K562 (cell line): ENCODE measurements at regions not wholly inside any gene's neighbourhood (a gene's known extent, or its start where the extent isn't known, plus 50 kb on each side); places are given as distances from the start of the nearest gene placed in this dataset.
"Not testable (repeated sequence)": the region's sequence is repeated elsewhere in the genome, so short reads cannot be mapped to it uniquely, and the experiment has no call there.

Source experiments
- BCOR ChIP-seq: fragments of 450-650 bp; IDR thresholded peaks from 2 replicates; pipeline ENCODE4 v1.6.1; 2016
- HLTF ChIP-seq: fragments of 450-650 bp; IDR thresholded peaks from 2 replicates; pipeline ENCODE4 v1.6.1; 2016
- MEF2D ChIP-seq: conservative IDR thresholded peaks from 2 replicates; pipeline ENCODE4 v1.6.1; 2016; ENCODE audit warnings: low read depth, missing genetic modification characterization, missing compliant biosample characterization
- NFE2L1 ChIP-seq: fragments of 450-650 bp; IDR thresholded peaks from 2 replicates; pipeline ENCODE4 v1.6.1; 2016; ENCODE audit warnings: missing genetic modification characterization, low read depth, mild to moderate bottlenecking, missing compliant biosample characterization, moderate library complexity, borderline replicate concordance
- NR2F6 ChIP-seq: fragments of 450-650 bp; formaldehyde crosslinking; IDR thresholded peaks from 2 replicates; pipeline ENCODE4 v1.4.0; 2020; ENCODE audit warnings: mild to moderate bottlenecking
- PBX2 ChIP-seq, 2 experiments: IDR thresholded peaks in 1 of 2; conservative IDR thresholded peaks in 1 of 2; 2 replicates each; pipeline ENCODE4 v1.6.1; 2016; ENCODE audit warnings: low read depth in 2 of 2, mild to moderate bottlenecking in 1 of 2, missing compliant biosample characterization in 1 of 2, missing genetic modification characterization in 1 of 2, moderate library complexity in 1 of 2
- RHOXF2B ChIP-seq: fragments of 250-450 bp; sonication (Bioruptor Pico); conservative IDR thresholded peaks from 2 replicates; pipeline ENCODE4 v1.5.1; 2021
- ZC3H4 ChIP-seq: sonication (generic); formaldehyde crosslinking; IDR thresholded peaks from 2 replicates; pipeline ENCODE4 v1.9.0; 2021; ENCODE audit warnings: missing genetic modification reagents, borderline replicate concordance
- ZNF133 ChIP-seq: fragments of 250-450 bp; sonication (Bioruptor Pico); IDR thresholded peaks from 2 replicates; pipeline ENCODE4 v1.4.0; 2020; ENCODE audit warnings: mild to moderate bottlenecking
- ZNF347 ChIP-seq: fragments of 450-650 bp; formaldehyde crosslinking; IDR thresholded peaks from 2 replicates; pipeline ENCODE4 v1.4.0; 2020; ENCODE audit warnings: low read depth, mild to moderate bottlenecking, moderate library complexity
- ZNF408 ChIP-seq: fragments of 250-450 bp; sonication (Bioruptor Pico); IDR thresholded peaks from 2 replicates; pipeline ENCODE4 v1.4.0; 2020; ENCODE audit warnings: low read depth, mild to moderate bottlenecking, moderate library complexity
- TF ChIP-seq, protein P1 (sequence below): fragments of 250-450 bp; sonication (Bioruptor Pico); IDR thresholded peaks from 2 replicates; pipeline ENCODE4 v1.8.0; 2021; ENCODE audit warnings: moderate library complexity, mild to moderate bottlenecking, inconsistent platforms
- TF ChIP-seq, protein P2 (sequence below): fragments of 450-650 bp; conservative IDR thresholded peaks from 2 replicates; pipeline ENCODE4 v1.6.1; 2016; ENCODE audit warnings: missing genetic modification characterization, low read depth, mild to moderate bottlenecking, control low read depth, missing compliant biosample characterization
- TF ChIP-seq, protein P3 (sequence below), 3 experiments: fragments of 200-800 bp in 1 of 3; fragments of 250-450 bp in 1 of 3; fragments of 450-650 bp in 1 of 3; sonication (Bioruptor Pico) in 1 of 3; sonication (Bioruptor generic) in 1 of 3; formaldehyde crosslinking in 1 of 3; IDR thresholded peaks; 2 replicates each; pipeline versions ENCODE4 v1.6.1 to v1.8.0; 2016 to 2022; ENCODE audit warnings: mild to moderate bottlenecking in 2 of 3, missing genetic modification characterization in 2 of 3, missing compliant biosample characterization in 1 of 3, moderate library complexity in 1 of 3
- TF ChIP-seq, protein P4 (sequence below): fragments of 250-450 bp; sonication (Bioruptor Pico); IDR thresholded peaks from 2 replicates; pipeline ENCODE4 v1.8.0; 2022; ENCODE audit warnings: inconsistent platforms, mild to moderate bottlenecking, moderate library complexity, borderline replicate concordance

- TF ChIP-seq, protein P1, sequence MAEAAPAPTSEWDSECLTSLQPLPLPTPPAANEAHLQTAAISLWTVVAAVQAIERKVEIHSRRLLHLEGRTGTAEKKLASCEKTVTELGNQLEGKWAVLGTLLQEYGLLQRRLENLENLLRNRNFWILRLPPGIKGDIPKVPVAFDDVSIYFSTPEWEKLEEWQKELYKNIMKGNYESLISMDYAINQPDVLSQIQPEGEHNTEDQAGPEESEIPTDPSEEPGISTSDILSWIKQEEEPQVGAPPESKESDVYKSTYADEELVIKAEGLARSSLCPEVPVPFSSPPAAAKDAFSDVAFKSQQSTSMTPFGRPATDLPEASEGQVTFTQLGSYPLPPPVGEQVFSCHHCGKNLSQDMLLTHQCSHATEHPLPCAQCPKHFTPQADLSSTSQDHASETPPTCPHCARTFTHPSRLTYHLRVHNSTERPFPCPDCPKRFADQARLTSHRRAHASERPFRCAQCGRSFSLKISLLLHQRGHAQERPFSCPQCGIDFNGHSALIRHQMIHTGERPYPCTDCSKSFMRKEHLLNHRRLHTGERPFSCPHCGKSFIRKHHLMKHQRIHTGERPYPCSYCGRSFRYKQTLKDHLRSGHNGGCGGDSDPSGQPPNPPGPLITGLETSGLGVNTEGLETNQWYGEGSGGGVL (CRISPR knock-in tag): peak; percentile 81
- TF ChIP-seq ZNF133 (peak; percentile 97), NR2F6 (CRISPR knock-in tag) (peak; percentile 98), HLTF (peak; percentile 92; the same call in 1 of the 2 replicates), ZNF347 (peak; percentile 86; the same call in 1 of the 2 replicates), PBX2 (tag; conservative IDR thresholded peaks at IDR 0.05; ENCODE audit: low read depth) (peak; percentile 37; the same call in 1 of the 2 replicates), ZC3H4 (CRISPR knock-in tag) (0 out of 2 replicates have a peak, but pooled peaks have one; percentile 52), NFE2L1 (peak; percentile 82), RHOXF2B (peak; percentile 95), ZNF408 (peak; percentile 93; the same call in 1 of the 2 replicates), MEF2D (tag) (peak; percentile 92), BCOR (peak; percentile 62)
- TF ChIP-seq, protein P2, sequence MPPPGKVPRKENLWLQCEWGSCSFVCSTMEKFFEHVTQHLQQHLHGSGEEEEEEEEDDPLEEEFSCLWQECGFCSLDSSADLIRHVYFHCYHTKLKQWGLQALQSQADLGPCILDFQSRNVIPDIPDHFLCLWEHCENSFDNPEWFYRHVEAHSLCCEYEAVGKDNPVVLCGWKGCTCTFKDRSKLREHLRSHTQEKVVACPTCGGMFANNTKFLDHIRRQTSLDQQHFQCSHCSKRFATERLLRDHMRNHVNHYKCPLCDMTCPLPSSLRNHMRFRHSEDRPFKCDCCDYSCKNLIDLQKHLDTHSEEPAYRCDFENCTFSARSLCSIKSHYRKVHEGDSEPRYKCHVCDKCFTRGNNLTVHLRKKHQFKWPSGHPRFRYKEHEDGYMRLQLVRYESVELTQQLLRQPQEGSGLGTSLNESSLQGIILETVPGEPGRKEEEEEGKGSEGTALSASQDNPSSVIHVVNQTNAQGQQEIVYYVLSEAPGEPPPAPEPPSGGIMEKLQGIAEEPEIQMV: peak; percentile 73; the same call in 1 of the 2 replicates
- TF ChIP-seq, protein P3, sequence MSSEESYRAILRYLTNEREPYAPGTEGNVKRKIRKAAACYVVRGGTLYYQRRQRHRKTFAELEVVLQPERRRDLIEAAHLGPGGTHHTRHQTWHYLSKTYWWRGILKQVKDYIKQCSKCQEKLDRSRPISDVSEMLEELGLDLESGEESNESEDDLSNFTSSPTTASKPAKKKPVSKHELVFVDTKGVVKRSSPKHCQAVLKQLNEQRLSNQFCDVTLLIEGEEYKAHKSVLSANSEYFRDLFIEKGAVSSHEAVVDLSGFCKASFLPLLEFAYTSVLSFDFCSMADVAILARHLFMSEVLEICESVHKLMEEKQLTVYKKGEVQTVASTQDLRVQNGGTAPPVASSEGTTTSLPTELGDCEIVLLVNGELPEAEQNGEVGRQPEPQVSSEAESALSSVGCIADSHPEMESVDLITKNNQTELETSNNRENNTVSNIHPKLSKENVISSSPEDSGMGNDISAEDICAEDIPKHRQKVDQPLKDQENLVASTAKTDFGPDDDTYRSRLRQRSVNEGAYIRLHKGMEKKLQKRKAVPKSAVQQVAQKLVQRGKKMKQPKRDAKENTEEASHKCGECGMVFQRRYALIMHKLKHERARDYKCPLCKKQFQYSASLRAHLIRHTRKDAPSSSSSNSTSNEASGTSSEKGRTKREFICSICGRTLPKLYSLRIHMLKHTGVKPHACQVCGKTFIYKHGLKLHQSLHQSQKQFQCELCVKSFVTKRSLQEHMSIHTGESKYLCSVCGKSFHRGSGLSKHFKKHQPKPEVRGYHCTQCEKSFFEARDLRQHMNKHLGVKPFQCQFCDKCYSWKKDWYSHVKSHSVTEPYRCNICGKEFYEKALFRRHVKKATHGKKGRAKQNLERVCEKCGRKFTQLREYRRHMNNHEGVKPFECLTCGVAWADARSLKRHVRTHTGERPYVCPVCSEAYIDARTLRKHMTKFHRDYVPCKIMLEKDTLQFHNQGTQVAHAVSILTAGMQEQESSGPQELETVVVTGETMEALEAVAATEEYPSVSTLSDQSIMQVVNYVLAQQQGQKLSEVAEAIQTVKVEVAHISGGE (CRISPR knock-in tag; IDR thresholded peaks at IDR 0.05): peak in 2 of 3 experiments; percentile 72 to 98; a peak in 4 of 6 replicates
- TF ChIP-seq, protein P4, sequence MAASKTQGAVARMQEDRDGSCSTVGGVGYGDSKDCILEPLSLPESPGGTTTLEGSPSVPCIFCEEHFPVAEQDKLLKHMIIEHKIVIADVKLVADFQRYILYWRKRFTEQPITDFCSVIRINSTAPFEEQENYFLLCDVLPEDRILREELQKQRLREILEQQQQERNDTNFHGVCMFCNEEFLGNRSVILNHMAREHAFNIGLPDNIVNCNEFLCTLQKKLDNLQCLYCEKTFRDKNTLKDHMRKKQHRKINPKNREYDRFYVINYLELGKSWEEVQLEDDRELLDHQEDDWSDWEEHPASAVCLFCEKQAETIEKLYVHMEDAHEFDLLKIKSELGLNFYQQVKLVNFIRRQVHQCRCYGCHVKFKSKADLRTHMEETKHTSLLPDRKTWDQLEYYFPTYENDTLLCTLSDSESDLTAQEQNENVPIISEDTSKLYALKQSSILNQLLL (CRISPR knock-in tag): peak; percentile 98
- TF ChIP-seq PBX2 (CRISPR knock-in tag; IDR thresholded peaks at IDR 0.05; ENCODE audit: low read depth): not testable (repeated sequence)
Observed at GRCh38 chr21:8419925-8420560, 2101.3 kb upstream of the TPTE start (continued).
